Mesothelial cell of epicardium (in vitro differentiated cells): ENCODE measurements at regions not wholly inside any gene's neighbourhood (a gene's known extent, or its start where the extent isn't known, plus 50 kb on each side); places are given as distances from the start of the nearest gene placed in this dataset.

Experiments used
- DNase-seq, 2 experiments: peaks; one replicate each; pipeline ENCODE4 v3.0.0; 2021; ENCODE audit warnings: low spot score in 2 of 2; ENCODE audit not compliant: unreplicated experiment in 2 of 2
- H3K27ac Mint-ChIP-seq: 2 replicates; pipeline ENCODE4 v1.8.0; 2021; ENCODE audit warnings: mixed read lengths
- H3K27me3 Mint-ChIP-seq: 2 replicates; pipeline ENCODE4 v1.8.0; 2021; ENCODE audit warnings: low read depth, mixed read lengths
- H3K36me3 Mint-ChIP-seq: 2 replicates; pipeline ENCODE4 v1.8.0; 2021; ENCODE audit warnings: mixed read lengths
- H3K4me1 Mint-ChIP-seq: 2 replicates; pipeline ENCODE4 v1.8.0; 2021; ENCODE audit warnings: mixed read lengths
- H3K4me3 Mint-ChIP-seq: 2 replicates; pipeline ENCODE4 v1.8.0; 2021; ENCODE audit warnings: mild to moderate bottlenecking, moderate library complexity, mixed read lengths
- H3K9me3 Mint-ChIP-seq: 2 replicates; pipeline ENCODE4 v1.8.0; 2021; ENCODE audit warnings: mixed read lengths
- CTCF ChIP-seq: fragments of 200-600 bp; sonication (generic); IDR thresholded peaks from one replicate; pipeline ENCODE4 v1.5.0; 2021; ENCODE audit warnings: antibody characterized with exemption; ENCODE audit not compliant: unreplicated experiment

GRCh38 chr10:9789996-9790395 is 1227.7 kb upstream of the CELF2 start:
- TF ChIP-seq CTCF: no peak
- H3K27ac Mint-ChIP-seq: no peak overlapping the region
- no peaks in the 10 kb centered on the region for H3K4me1 Mint-ChIP-seq
- H3K27me3 Mint-ChIP-seq: peaks cover 19% of the 10 kb centered on the region
- DNase-seq: no peak
- H3K9me3 Mint-ChIP-seq: no peaks in the 10 kb centered on the region
- no peaks in the 10 kb centered on the region for H3K36me3 Mint-ChIP-seq
- H3K4me3 Mint-ChIP-seq: no peak overlapping the region

DNA sequence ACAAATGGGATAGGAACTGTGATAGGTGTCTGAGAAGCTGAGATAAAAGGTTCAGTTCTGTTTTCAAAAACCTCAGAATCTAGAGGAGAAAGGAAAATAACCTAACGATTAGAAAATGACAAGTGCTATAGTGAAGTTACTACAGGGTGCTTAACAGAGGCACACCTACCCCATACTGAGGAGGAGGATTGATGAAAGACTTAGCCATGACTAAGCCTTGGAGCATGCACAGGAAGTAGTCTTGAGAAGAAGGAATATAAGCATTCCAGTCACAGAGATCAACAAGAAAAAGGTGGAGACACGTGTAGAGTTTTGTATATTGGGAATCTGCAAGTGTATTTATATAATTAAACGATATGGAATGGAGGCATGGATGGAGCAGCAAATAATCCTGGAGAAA is 1225.5 kb upstream of the CELF2 start:
- Mint-ChIP-seq H3K27me3 (peaks cover 15% of the 10 kb centered on the region), H3K27ac (no peak overlapping the region), H3K4me3 (no peak overlapping the region), H3K4me1 (no peaks in the 10 kb centered on the region), H3K9me3 (no peaks in the 10 kb centered on the region), H3K36me3 (no peaks in the 10 kb centered on the region)
- no peak for TF ChIP-seq CTCF
- no peak for DNase-seq

GRCh38 chr10:9796564-9796963 is 1221.1 kb upstream of the CELF2 start:
- Mint-ChIP-seq H3K4me1 (no peaks in the 10 kb centered on the region), H3K27ac (no peak overlapping the region), H3K36me3 (no peaks in the 10 kb centered on the region), H3K27me3 (no peaks in the 10 kb centered on the region), H3K9me3 (no peaks in the 10 kb centered on the region), H3K4me3 (no peak overlapping the region)
- DNase-seq: no peak
- TF ChIP-seq CTCF: no peak

- H3K9me3 Mint-ChIP-seq: no peaks in the 10 kb centered on the region
Measured at GRCh38 chr10:9800011-9800410, 1217.7 kb upstream of the CELF2 start.

GRCh38 chr10:9800571-9800970 is 1217.1 kb upstream of the CELF2 start:
- H3K9me3 Mint-ChIP-seq: no peaks in the 10 kb centered on the region
- H3K36me3 Mint-ChIP-seq: no peaks in the 10 kb centered on the region
- H3K27me3 Mint-ChIP-seq: peaks cover 1% of the 10 kb centered on the region

More at GRCh38 chr10:9800011-9800410, 1217.7 kb upstream of the CELF2 start:
- Mint-ChIP-seq H3K4me1 (no peaks in the 10 kb centered on the region), H3K36me3 (no peaks in the 10 kb centered on the region), H3K27me3 (peaks cover 1% of the 10 kb centered on the region), H3K27ac (no peak overlapping the region), H3K4me3 (no peak overlapping the region)
- no peak for TF ChIP-seq CTCF
- no peak for DNase-seq

More at GRCh38 chr10:9800571-9800970, 1217.1 kb upstream of the CELF2 start:
- H3K4me3 Mint-ChIP-seq: no peak overlapping the region
- TF ChIP-seq CTCF: no peak
- DNase-seq: no peak
- no peaks in the 10 kb centered on the region for H3K4me1 Mint-ChIP-seq
- no peak overlapping the region for H3K27ac Mint-ChIP-seq
